SK-N-SH treated with all-trans-retinoic acid at 6 μM for 48 hours (cell line): ENCODE measurements at regions not wholly inside any gene's neighbourhood (a gene's known extent, or its start where the extent isn't known, plus 50 kb on each side); places are given as distances from the start of the nearest gene placed in this dataset.

Experiments
- ARNTL ChIP-seq: fragments of 450-650 bp; formaldehyde crosslinking; IDR thresholded peaks from 2 replicates; pipeline ENCODE4 v1.5.0; 2020; ENCODE audit warnings: low read depth, mild to moderate bottlenecking, moderate library complexity, borderline replicate concordance
- CSDC2 ChIP-seq: fragments of 250-450 bp; sonication (Bioruptor Pico); IDR thresholded peaks from 2 replicates; pipeline ENCODE4 v1.5.0; 2020; ENCODE audit warnings: mild to moderate bottlenecking, moderate library complexity
- CSRNP3 ChIP-seq: fragments of 250-450 bp; sonication (Bioruptor Pico); IDR thresholded peaks from 2 replicates; pipeline ENCODE4 v1.5.1; 2021; ENCODE audit warnings: mild to moderate bottlenecking, moderate library complexity
- ISL1 ChIP-seq: fragments of 250-450 bp; sonication (Bioruptor Pico); IDR thresholded peaks from 2 replicates; pipeline ENCODE4 v2.1.2; 2022; ENCODE audit warnings: mild to moderate bottlenecking, moderate library complexity
- PATZ1 ChIP-seq: fragments of 250-450 bp; sonication (Bioruptor Pico); IDR thresholded peaks from 2 replicates; pipeline ENCODE4 v1.8.0; 2020; ENCODE audit warnings: mild to moderate bottlenecking, moderate library complexity, borderline replicate concordance
- PPARA ChIP-seq: fragments of 250-450 bp; sonication (Bioruptor Pico); IDR thresholded peaks from 2 replicates; pipeline ENCODE4 v1.5.0; 2020; ENCODE audit warnings: mild to moderate bottlenecking, borderline replicate concordance
- RARB ChIP-seq: fragments of 250-450 bp; sonication (Bioruptor Pico); IDR thresholded peaks from 2 replicates; pipeline ENCODE4 v1.8.0; 2021; ENCODE audit warnings: mild to moderate bottlenecking, moderate library complexity
- TCF4 ChIP-seq: fragments of 250-450 bp; sonication (Bioruptor Pico); IDR thresholded peaks from 2 replicates; pipeline ENCODE4 v1.8.0; 2021; ENCODE audit warnings: mild to moderate bottlenecking, moderate library complexity, borderline replicate concordance
- TOX ChIP-seq: fragments of 250-450 bp; sonication (Bioruptor Pico); IDR thresholded peaks from 2 replicates; pipeline ENCODE4 v1.8.0; 2021; ENCODE audit warnings: mild to moderate bottlenecking, moderate library complexity, borderline replicate concordance
- ZFP3 ChIP-seq: fragments of 250-450 bp; sonication (Bioruptor Pico); IDR thresholded peaks from 2 replicates; pipeline ENCODE4 v1.5.0; 2020; ENCODE audit warnings: mild to moderate bottlenecking, moderate library complexity
- ZFP30 ChIP-seq: fragments of 450-650 bp; formaldehyde crosslinking; IDR thresholded peaks from 2 replicates; pipeline ENCODE4 v1.5.0; 2022; ENCODE audit warnings: mild to moderate bottlenecking, moderate library complexity
- ZNF70 ChIP-seq: fragments of 450-650 bp; formaldehyde crosslinking; IDR thresholded peaks from 2 replicates; pipeline ENCODE4 v1.5.0; 2020; ENCODE audit warnings: mild to moderate bottlenecking, moderate library complexity

- TF ChIP-seq CSDC2 (CRISPR knock-in tag), result no peak
- TF ChIP-seq ISL1 (CRISPR knock-in tag), result no peak
- TF ChIP-seq RARB (CRISPR knock-in tag), result no peak
- no peak for TF ChIP-seq TOX
- no peak for TF ChIP-seq ARNTL (CRISPR knock-in tag)
- no peak for TF ChIP-seq TCF4 (CRISPR knock-in tag)
- no peak for TF ChIP-seq ZFP3 (CRISPR knock-in tag)
- no peak for TF ChIP-seq CSRNP3
- TF ChIP-seq PATZ1 (CRISPR knock-in tag), result no peak
- no peak for TF ChIP-seq PPARA
- no peak for TF ChIP-seq ZFP30
- TF ChIP-seq ZNF70 (CRISPR knock-in tag), result no peak
Measured at GRCh38 chr6:113055061-113055460, 707.9 kb downstream of the RFPL4B start.
